C4-2B (cell line): ENCODE measurements at regions not wholly inside any gene's neighbourhood (a gene's known extent, or its start where the extent isn't known, plus 50 kb on each side); places are given as distances from the start of the nearest gene placed in this dataset.

Source experiments
- ZFX ChIP-seq: fragments of 450-650 bp; IDR thresholded peaks from 2 replicates; pipeline ENCODE4 v1.6.1; 2017
- TF ChIP-seq, protein P1 (sequence below): fragments of 450-650 bp; conservative IDR thresholded peaks from 2 replicates; pipeline ENCODE4 v1.5.1; 2017; ENCODE audit warnings: mild to moderate bottlenecking

DNA sequence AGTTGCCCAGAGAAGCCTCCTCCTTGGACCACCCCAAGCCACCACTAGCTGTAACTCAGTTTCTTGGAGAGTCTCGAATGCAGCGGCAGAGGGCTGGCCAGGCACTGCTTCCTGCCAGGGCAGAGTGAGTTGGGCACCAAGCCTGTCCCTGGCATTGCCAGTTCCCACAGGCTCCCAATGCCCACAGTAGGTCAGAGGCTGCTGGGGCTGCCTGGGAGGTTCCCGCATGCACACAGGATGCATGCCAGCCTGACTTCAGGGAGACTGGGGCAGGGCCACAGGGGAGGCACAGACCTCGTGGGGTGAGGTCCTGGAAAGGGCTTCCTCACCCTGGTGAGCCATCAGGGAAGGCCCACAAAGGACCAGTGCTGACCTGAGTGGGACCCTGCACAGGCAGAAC lies 152.8 kb downstream of the ZNF248 start:
- TF ChIP-seq ZFX, result no peak
- TF ChIP-seq, protein P1, sequence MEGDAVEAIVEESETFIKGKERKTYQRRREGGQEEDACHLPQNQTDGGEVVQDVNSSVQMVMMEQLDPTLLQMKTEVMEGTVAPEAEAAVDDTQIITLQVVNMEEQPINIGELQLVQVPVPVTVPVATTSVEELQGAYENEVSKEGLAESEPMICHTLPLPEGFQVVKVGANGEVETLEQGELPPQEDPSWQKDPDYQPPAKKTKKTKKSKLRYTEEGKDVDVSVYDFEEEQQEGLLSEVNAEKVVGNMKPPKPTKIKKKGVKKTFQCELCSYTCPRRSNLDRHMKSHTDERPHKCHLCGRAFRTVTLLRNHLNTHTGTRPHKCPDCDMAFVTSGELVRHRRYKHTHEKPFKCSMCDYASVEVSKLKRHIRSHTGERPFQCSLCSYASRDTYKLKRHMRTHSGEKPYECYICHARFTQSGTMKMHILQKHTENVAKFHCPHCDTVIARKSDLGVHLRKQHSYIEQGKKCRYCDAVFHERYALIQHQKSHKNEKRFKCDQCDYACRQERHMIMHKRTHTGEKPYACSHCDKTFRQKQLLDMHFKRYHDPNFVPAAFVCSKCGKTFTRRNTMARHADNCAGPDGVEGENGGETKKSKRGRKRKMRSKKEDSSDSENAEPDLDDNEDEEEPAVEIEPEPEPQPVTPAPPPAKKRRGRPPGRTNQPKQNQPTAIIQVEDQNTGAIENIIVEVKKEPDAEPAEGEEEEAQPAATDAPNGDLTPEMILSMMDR, result no peak
